CD4-positive, alpha-beta T cell treated with Interleukin-1 beta for 1 hour (primary cell): ENCODE measurements at regions not wholly inside any gene's neighbourhood (a gene's known extent, or its start where the extent isn't known, plus 50 kb on each side); places are given as distances from the start of the nearest gene placed in this dataset.

Experiments
- DNase-seq, 2 donors: peaks; one replicate each; pipeline ENCODE4 v3.0.0-alpha.2; 2020 to 2022

GRCh38 chr16:86683441-86684194 is 105.3 kb downstream of the FOXL1 start:
- no peak for DNase-seq

- DNase-seq: no peak
Observed at GRCh38 chr16:86685076-86685475, 106.7 kb downstream of the FOXL1 start.

- no peak for DNase-seq
Observed at GRCh38 chr16:86690970-86691369, 112.6 kb downstream of the FOXL1 start.

- no peak for DNase-seq
Observed at GRCh38 chr16:86692426-86692825, 114.1 kb downstream of the FOXL1 start.

- DNase-seq: no peak
Observed at GRCh38 chr16:86693033-86693432, 114.7 kb downstream of the FOXL1 start.

GRCh38 chr16:86697715-86698114 is 119.4 kb downstream of the FOXL1 start:
- no peak for DNase-seq

GRCh38 chr16:86700046-86700945 is 121.9 kb downstream of the FOXL1 start:
- DNase-seq: no peak

GRCh38 chr16:86701286-86701975 is 123.1 kb downstream of the FOXL1 start:
- DNase-seq: no peak

GRCh38 chr16:86702824-86703588 is 124.7 kb downstream of the FOXL1 start:
- no peak for DNase-seq

- no peak for DNase-seq
Observed at GRCh38 chr16:86704516-86704915, 126.2 kb downstream of the FOXL1 start.

- no peak for DNase-seq
Observed at GRCh38 chr16:86706726-86707125, 128.4 kb downstream of the FOXL1 start.

GRCh38 chr16:86707171-86707570 is 128.8 kb downstream of the FOXL1 start:
- no peak for DNase-seq

- no peak for DNase-seq
Observed at GRCh38 chr16:86707581-86707980, 129.2 kb downstream of the FOXL1 start.

GRCh38 chr16:86708431-86708830 is 130.1 kb downstream of the FOXL1 start:
- no peak for DNase-seq

GRCh38 chr16:86709103-86709502 is 130.8 kb downstream of the FOXL1 start:
- no peak for DNase-seq

GRCh38 chr16:86709902-86710601 is 131.7 kb downstream of the FOXL1 start:
- no peak for DNase-seq

- no peak for DNase-seq
Observed at GRCh38 chr16:86710602-86710950, 132.2 kb downstream of the FOXL1 start.

- no peak for DNase-seq
Observed at GRCh38 chr16:86712158-86713009, 134.0 kb downstream of the FOXL1 start.

GRCh38 chr16:86713021-86713631 is 134.8 kb downstream of the FOXL1 start:
- no peak for DNase-seq

GRCh38 chr16:86714166-86714565 is 135.8 kb downstream of the FOXL1 start:
- no peak for DNase-seq

- DNase-seq: no peak
Observed at GRCh38 chr16:86716649-86717048, 138.3 kb downstream of the FOXL1 start.
